ENCODE measurements at regions not wholly inside any gene's neighbourhood (a gene's known extent, or its start where the extent isn't known, plus 50 kb on each side); places are given as distances from the start of the nearest gene placed in this dataset.
"Not testable (repeated sequence)": the region's sequence is repeated elsewhere in the genome, so short reads cannot be mapped to it uniquely, and the experiment has no call there.

GRCh38 chr20:47438464-47439381, 63.0 kb upstream of the NCOA3 start (continued):
- no peak for TF ChIP-seq OVOL3 (tag by site-specific recombination; IDR thresholded peaks at IDR 0.05)
- no peak for TF ChIP-seq ZNF366 (tag by site-specific recombination; conservative IDR thresholded peaks at IDR 0.05)
- TF ChIP-seq YY2 (tag by site-specific recombination; IDR thresholded peaks at IDR 0.05) = no peak
- TF ChIP-seq YY1 (tag by site-specific recombination; IDR thresholded peaks at IDR 0.05) = no peak
- no peak for TF ChIP-seq ZBTB6 (tag by site-specific recombination; IDR thresholded peaks at IDR 0.05)
- TF ChIP-seq ZBTB20 (tag by site-specific recombination; IDR thresholded peaks at IDR 0.05) = no peak
- no peak for TF ChIP-seq ZNF211 (tag by site-specific recombination; IDR thresholded peaks at IDR 0.05; ENCODE audit: low read depth)
- no peak for TF ChIP-seq ZNF777 (tag by site-specific recombination; IDR thresholded peaks at IDR 0.05; ENCODE audit: borderline replicate concordance)

- Histone ChIP-seq H3K4me3 (ENCODE audit: low read depth, low read length) (no peak overlapping the region), H3K9me3 (ENCODE audit: control insufficient read depth, insufficient read depth, low read depth, low read length) (no peaks in the 10 kb centered on the region), H3K4me1 (ENCODE audit: control insufficient read depth, insufficient read depth, low read length) (no peaks in the 10 kb centered on the region), H3K36me3 (ENCODE audit: control insufficient read depth in 2 of 2, insufficient read depth in 1 of 2, low read length in 2 of 2) (no peaks in the 10 kb centered on the region), H3K27ac (ENCODE audit: extremely low read depth, low read depth, low read length) (no peak overlapping the region)
- POLR2A ChIA-PET = interaction anchor here (0.7 kb wide), 1 partner anchor 55 kb away, joined by 4 read pairs; no protein-coding TSS in a partner anchor
- CTCF ChIA-PET = interaction anchor here (0.5 to 1.5 kb wide), 2 partner anchors 57 to 732 kb away, joined by 3 to 5 read pairs; no protein-coding TSS in a partner anchor
- TF ChIP-seq ZBTB17 (tag by site-specific recombination; IDR thresholded peaks at IDR 0.05) (peak; percentile 58), ZFP69B (tag by site-specific recombination; IDR thresholded peaks at IDR 0.05) (no peak)
These were observed 60.6 kb upstream of the NCOA3 start for GRCh38 chr20:47440857-47441773.

GRCh38 chr20:47441774-47442150, 59.9 kb upstream of the NCOA3 start:
- Histone ChIP-seq H3K27ac (ENCODE audit: extremely low read depth, low read depth, low read length) (no peak overlapping the region), H3K4me3 (ENCODE audit: low read depth, low read length) (no peak overlapping the region), H3K36me3 (ENCODE audit: control insufficient read depth in 2 of 2, insufficient read depth in 1 of 2, low read length in 2 of 2) (no peaks in the 10 kb centered on the region), H3K4me1 (ENCODE audit: control insufficient read depth, insufficient read depth, low read length) (no peaks in the 10 kb centered on the region), H3K9me3 (ENCODE audit: control insufficient read depth, insufficient read depth, low read depth, low read length) (no peaks in the 10 kb centered on the region)
- POLR2A ChIA-PET = interaction anchor here (0.6 to 0.7 kb wide), 2 partner anchors 55 to 85 kb away, joined by 4 to 6 read pairs; no protein-coding TSS in a partner anchor
- TF ChIP-seq ZNF280D (tag by site-specific recombination; IDR thresholded peaks at IDR 0.05) (no peak), ZNF596 (tag by site-specific recombination; IDR thresholded peaks at IDR 0.05) (no peak), KLF7 (tag by site-specific recombination; IDR thresholded peaks at IDR 0.05; ENCODE audit: borderline replicate concordance) (no peak), ZNF529 (tag by site-specific recombination; IDR thresholded peaks at IDR 0.05; ENCODE audit: insufficient replicate concordance) (no peak)
- CTCF ChIA-PET = interaction anchor here (1.5 kb wide), 1 partner anchor 58 kb away, joined by 3 read pairs; no protein-coding TSS in a partner anchor

- not testable (repeated sequence) for H3K27ac ChIP-seq (ENCODE audit: extremely low read depth, low read depth, low read length); H3K4me3 ChIP-seq (ENCODE audit: low read depth, low read length); H3K9me3 ChIP-seq (ENCODE audit: control insufficient read depth, insufficient read depth, low read depth, low read length); H3K36me3 ChIP-seq (ENCODE audit: control insufficient read depth in 2 of 2, insufficient read depth in 1 of 2, low read length in 2 of 2); H3K4me1 ChIP-seq (ENCODE audit: control insufficient read depth, insufficient read depth, low read length)
- ChIA-PET POLR2A (interaction anchor here (0.6 kb wide), 1 partner anchor 24 kb away, joined by 3 read pairs; no protein-coding TSS in a partner anchor), CTCF (interaction anchor here (0.6 to 0.9 kb wide), 3 partner anchors 20 to 423 kb away, joined by 3 to 5 read pairs (median 3); partner anchors contain the start of gene NCOA3)
These were observed 58.6 kb upstream of the NCOA3 start for GRCh38 chr20:47443060-47443459.

All from HEK293 (cell line).